ENCODE measurements at regions not wholly inside any gene's neighbourhood (a gene's known extent, or its start where the extent isn't known, plus 50 kb on each side); places are given as distances from the start of the nearest gene placed in this dataset.

DNA sequence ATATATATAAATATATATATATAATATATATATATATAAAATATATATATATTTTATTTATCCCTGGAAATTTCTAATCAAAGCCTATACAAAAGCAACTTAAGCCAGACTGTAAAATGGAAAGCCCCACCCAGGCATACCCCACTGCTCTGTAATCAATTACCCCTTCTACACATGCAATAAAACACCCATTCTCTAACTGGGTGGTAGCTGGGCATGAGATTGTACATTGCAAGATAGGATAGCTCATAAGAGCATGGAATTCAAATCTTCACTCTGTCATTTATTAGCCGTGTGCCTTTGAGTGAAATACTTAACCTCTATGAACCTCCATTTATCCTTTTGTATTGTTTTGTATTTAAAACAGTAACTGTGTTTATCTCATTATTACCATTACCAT lies 405.3 kb upstream of the SLC30A5 start:
- TF ChIP-seq, protein P1, sequence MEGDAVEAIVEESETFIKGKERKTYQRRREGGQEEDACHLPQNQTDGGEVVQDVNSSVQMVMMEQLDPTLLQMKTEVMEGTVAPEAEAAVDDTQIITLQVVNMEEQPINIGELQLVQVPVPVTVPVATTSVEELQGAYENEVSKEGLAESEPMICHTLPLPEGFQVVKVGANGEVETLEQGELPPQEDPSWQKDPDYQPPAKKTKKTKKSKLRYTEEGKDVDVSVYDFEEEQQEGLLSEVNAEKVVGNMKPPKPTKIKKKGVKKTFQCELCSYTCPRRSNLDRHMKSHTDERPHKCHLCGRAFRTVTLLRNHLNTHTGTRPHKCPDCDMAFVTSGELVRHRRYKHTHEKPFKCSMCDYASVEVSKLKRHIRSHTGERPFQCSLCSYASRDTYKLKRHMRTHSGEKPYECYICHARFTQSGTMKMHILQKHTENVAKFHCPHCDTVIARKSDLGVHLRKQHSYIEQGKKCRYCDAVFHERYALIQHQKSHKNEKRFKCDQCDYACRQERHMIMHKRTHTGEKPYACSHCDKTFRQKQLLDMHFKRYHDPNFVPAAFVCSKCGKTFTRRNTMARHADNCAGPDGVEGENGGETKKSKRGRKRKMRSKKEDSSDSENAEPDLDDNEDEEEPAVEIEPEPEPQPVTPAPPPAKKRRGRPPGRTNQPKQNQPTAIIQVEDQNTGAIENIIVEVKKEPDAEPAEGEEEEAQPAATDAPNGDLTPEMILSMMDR (IDR thresholded peaks at IDR 0.05), result no peak
- TF ChIP-seq POLR2AphosphoS5 (IDR thresholded peaks at IDR 0.05; ENCODE audit: low read depth, low read length), result no peak
- no peak for TF ChIP-seq TCF7L2 (IDR thresholded peaks at IDR 0.05; ENCODE audit: low read depth, low read length)
- TF ChIP-seq SIN3A (IDR thresholded peaks at IDR 0.05; ENCODE audit: borderline replicate concordance, insufficient read depth, low read depth, low read length), result no peak
